WTC11 (cell line): ENCODE measurements at regions not wholly inside any gene's neighbourhood (a gene's known extent, or its start where the extent isn't known, plus 50 kb on each side); places are given as distances from the start of the nearest gene placed in this dataset.

Experiments
- ATAC-seq: fragments of 200-7000 bp; cut with Tn5 transposase; 2 replicates; pipeline ENCODE4 v1.10.0; 2021; ENCODE audit warnings: mild to moderate bottlenecking, moderate library complexity
- CTCF ChIA-PET: fragments of 300-600 bp; sonication (Branson Sonifier 250); formaldehyde crosslinking; loops from one replicate; lab custom pipeline; 2021; ENCODE audit warnings: antibody characterized with exemption; lab: Charles Lee
- POLR2A ChIA-PET: fragments of 350-600 bp; sonication (Branson Sonifier 250); formaldehyde crosslinking; loops from one replicate; lab custom pipeline; 2021; ENCODE audit warnings: antibody characterized with exemption; lab: Charles Lee
- DNase-seq: peaks from one replicate; pipeline ENCODE4 v3.0.0; 2021; ENCODE audit warnings: low spot score
- H3K27ac Mint-ChIP-seq: 2 replicates; pipeline ENCODE4 v1.8.0; 2021; ENCODE audit warnings: mixed read lengths
- H3K27me3 Mint-ChIP-seq: 2 replicates; pipeline ENCODE4 v1.8.0; 2021; ENCODE audit warnings: low read depth, mild to moderate bottlenecking, moderate library complexity, mixed read lengths
- H3K36me3 Mint-ChIP-seq: 2 replicates; pipeline ENCODE4 v1.8.0; 2021; ENCODE audit warnings: mixed read lengths
- H3K4me1 Mint-ChIP-seq: 2 replicates; pipeline ENCODE4 v1.8.0; 2022; ENCODE audit warnings: mixed read lengths
- H3K4me3 Mint-ChIP-seq: 2 replicates; pipeline ENCODE4 v1.8.0; 2021; ENCODE audit warnings: mild to moderate bottlenecking, moderate library complexity, mixed read lengths
- H3K9me3 Mint-ChIP-seq: 2 replicates; pipeline ENCODE4 v1.8.0; 2021; ENCODE audit warnings: mixed read lengths
- AFF4 ChIP-seq: sonication (generic); formaldehyde crosslinking; IDR thresholded peaks from 2 replicates; pipeline ENCODE4 v1.8.1; 2023; ENCODE audit warnings: mild to moderate bottlenecking, missing genetic modification reagents, borderline replicate concordance
- CDX4 ChIP-seq: fragments of 250-450 bp; sonication (Bioruptor Pico); IDR thresholded peaks from 2 replicates; pipeline ENCODE4 v1.9.0; 2021; ENCODE audit warnings: moderate library complexity, mild to moderate bottlenecking, inconsistent platforms, borderline replicate concordance
- CREM ChIP-seq: sonication (generic); formaldehyde crosslinking; IDR thresholded peaks from 2 replicates; pipeline ENCODE4 v1.8.1; 2022; ENCODE audit warnings: mild to moderate bottlenecking, missing genetic modification reagents, moderate library complexity
- FOXP4 ChIP-seq: sonication (generic); formaldehyde crosslinking; IDR thresholded peaks from 2 replicates; pipeline ENCODE4 v1.8.0; 2022; ENCODE audit warnings: mild to moderate bottlenecking, missing genetic modification reagents
- GTF2I ChIP-seq: fragments of 250-450 bp; sonication (Bioruptor Pico); conservative IDR thresholded peaks from 2 replicates; pipeline ENCODE4 v1.4.0; 2021; ENCODE audit warnings: mild to moderate bottlenecking
- HMGXB4 ChIP-seq: sonication (generic); formaldehyde crosslinking; IDR thresholded peaks from 2 replicates; pipeline ENCODE4 v1.8.1; 2023; ENCODE audit warnings: mild to moderate bottlenecking, moderate library complexity, missing genetic modification reagents
- NFATC4 ChIP-seq: fragments of 250-450 bp; sonication (Bioruptor Pico); IDR thresholded peaks from 2 replicates; pipeline ENCODE4 v1.9.0; 2021; ENCODE audit warnings: mild to moderate bottlenecking
- NR2C2 ChIP-seq: sonication (generic); formaldehyde crosslinking; IDR thresholded peaks from 2 replicates; pipeline ENCODE4 v1.8.0; 2022; ENCODE audit warnings: mild to moderate bottlenecking, missing genetic modification reagents
- OVOL2 ChIP-seq: fragments of 250-450 bp; sonication (Bioruptor Pico); IDR thresholded peaks from 2 replicates; pipeline ENCODE4 v1.9.0; 2021; ENCODE audit warnings: mild to moderate bottlenecking, borderline replicate concordance
- PREB ChIP-seq: sonication (generic); formaldehyde crosslinking; IDR thresholded peaks from 2 replicates; pipeline ENCODE4 v1.8.1; 2022; ENCODE audit warnings: mild to moderate bottlenecking, missing genetic modification reagents, moderate library complexity, borderline replicate concordance
- RELA ChIP-seq: sonication (generic); formaldehyde crosslinking; IDR thresholded peaks from 2 replicates; pipeline ENCODE4 v1.8.1; 2022; ENCODE audit warnings: missing genetic modification reagents, mild to moderate bottlenecking, borderline replicate concordance
- TEAD1 ChIP-seq: sonication (generic); formaldehyde crosslinking; IDR thresholded peaks from 2 replicates; pipeline ENCODE4 v1.8.0; 2022; ENCODE audit warnings: mild to moderate bottlenecking, missing genetic modification reagents
- TP53 ChIP-seq: sonication (generic); formaldehyde crosslinking; IDR thresholded peaks from 2 replicates; pipeline ENCODE4 v1.8.1; 2023; ENCODE audit warnings: mild to moderate bottlenecking, missing genetic modification reagents
- USF1 ChIP-seq: sonication (generic); formaldehyde crosslinking; IDR thresholded peaks from 2 replicates; pipeline ENCODE4 v1.8.0; 2022; ENCODE audit warnings: mild to moderate bottlenecking, missing genetic modification reagents
- ZNF138 ChIP-seq: sonication (generic); formaldehyde crosslinking; conservative IDR thresholded peaks from 2 replicates; pipeline ENCODE4 v1.8.1; 2022; ENCODE audit warnings: mild to moderate bottlenecking, moderate library complexity, missing genetic modification reagents
- ZNF219 ChIP-seq: sonication (generic); formaldehyde crosslinking; IDR thresholded peaks from 2 replicates; pipeline ENCODE4 v1.8.0; 2023; ENCODE audit warnings: missing genetic modification reagents, mild to moderate bottlenecking, borderline replicate concordance
- ZNF263 ChIP-seq: sonication (generic); formaldehyde crosslinking; IDR thresholded peaks from 2 replicates; pipeline ENCODE4 v1.8.1; 2022; ENCODE audit warnings: low read depth, mild to moderate bottlenecking, moderate library complexity, missing genetic modification reagents
- ZNF281 ChIP-seq: sonication (generic); formaldehyde crosslinking; IDR thresholded peaks from 2 replicates; pipeline ENCODE4 v1.8.0; 2023; ENCODE audit warnings: mild to moderate bottlenecking, missing genetic modification reagents
- ZNF671 ChIP-seq: fragments of 250-450 bp; sonication (Bioruptor Pico); IDR thresholded peaks from 2 replicates; pipeline ENCODE4 v1.8.0; 2021; ENCODE audit warnings: mild to moderate bottlenecking

- TF ChIP-seq ZNF281 (CRISPR knock-in tag) (no peak), GTF2I (no peak), USF1 (CRISPR knock-in tag) (no peak), NFATC4 (no peak)
- TF ChIP-seq, all 79 proteins: peak for 0
Measured at GRCh38 chr10:78428579-78428978, 394.9 kb downstream of the RPS24 start (continued).

- ChIA-PET CTCF (no interaction called here), POLR2A (no interaction called here)
- no peak for DNase-seq
Measured at GRCh38 chr10:78429984-78430383, 396.3 kb downstream of the RPS24 start.

GRCh38 chr10:78432583-78432982 is 398.9 kb downstream of the RPS24 start:
- ATAC-seq: peak; percentile 47; the same call in 1 of the 2 replicates
- Mint-ChIP-seq H3K9me3 (peaks cover 9% of the 10 kb centered on the region), H3K27ac (no peak overlapping the region), H3K4me1 (peaks cover 11% of the 10 kb centered on the region), H3K36me3 (no peaks in the 10 kb centered on the region), H3K4me3 (no peak overlapping the region), H3K27me3 (peaks cover 6% of the 10 kb centered on the region)
- DNase-seq: no peak
- ChIA-PET POLR2A (no interaction called here), CTCF (interaction anchor here (0.6 to 1.7 kb wide), 2 partner anchors 9 to 225 kb away, joined by 3 to 6 read pairs; no protein-coding TSS in a partner anchor)
- no peak for TF ChIP-seq TEAD1 (CRISPR knock-in tag)
- no peak for TF ChIP-seq PREB (CRISPR knock-in tag)
- no peak for TF ChIP-seq ZNF219 (CRISPR knock-in tag)
- TF ChIP-seq AFF4: no peak
- TF ChIP-seq TP53 (CRISPR knock-in tag): no peak
- TF ChIP-seq CREM (CRISPR knock-in tag): no peak
- no peak for TF ChIP-seq FOXP4

More at GRCh38 chr10:78429984-78430383, 396.3 kb downstream of the RPS24 start:
- H3K27ac Mint-ChIP-seq: no peak overlapping the region
- peaks cover 6% of the 10 kb centered on the region; the same call in 1 of the 2 replicates for H3K36me3 Mint-ChIP-seq
- peaks cover 5% of the 10 kb centered on the region for H3K4me1 Mint-ChIP-seq
- H3K9me3 Mint-ChIP-seq: peaks cover 18% of the 10 kb centered on the region
- H3K27me3 Mint-ChIP-seq: peaks cover 6% of the 10 kb centered on the region
- no peak for TF ChIP-seq ZNF138 (CRISPR knock-in tag)
- TF ChIP-seq GTF2I: no peak
- TF ChIP-seq RELA: no peak
- no peak for TF ChIP-seq NR2C2 (CRISPR knock-in tag)
- TF ChIP-seq HMGXB4: no peak
- no peak for TF ChIP-seq ZNF671 (CRISPR knock-in tag)
- no peak for TF ChIP-seq OVOL2
- no peak for TF ChIP-seq ZNF263 (CRISPR knock-in tag)
- TF ChIP-seq CDX4: no peak
- TF ChIP-seq, all 79 proteins: peak for 0
- ATAC-seq: no peak
- no peak overlapping the region for H3K4me3 Mint-ChIP-seq
